ENCODE measurements at regions not wholly inside any gene's neighbourhood (a gene's known extent, or its start where the extent isn't known, plus 50 kb on each side); places are given as distances from the start of the nearest gene placed in this dataset.
"Not testable (repeated sequence)": the region's sequence is repeated elsewhere in the genome, so short reads cannot be mapped to it uniquely, and the experiment has no call there.

DNA sequence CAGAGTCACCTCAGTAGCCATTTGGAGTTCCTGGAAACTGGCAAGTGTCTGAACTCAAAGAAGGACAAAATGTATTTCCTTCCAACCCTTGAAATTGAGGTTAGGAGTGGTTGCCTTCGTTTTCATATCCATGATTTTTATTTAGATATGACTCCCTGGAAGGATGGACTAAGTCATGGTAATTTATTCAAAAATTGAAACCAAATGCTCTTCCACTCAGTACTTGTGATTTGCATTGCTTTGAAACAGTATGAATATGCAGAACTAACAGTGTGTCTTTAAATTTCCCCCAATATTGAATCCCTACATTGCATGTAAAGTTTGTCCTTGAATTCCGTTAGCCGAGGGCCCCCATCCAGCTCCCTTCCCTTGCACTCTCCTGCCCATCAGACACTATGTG, 112.1 kb upstream of the DNAH14 start:
- no peak overlapping the region for H3K4me2 ChIP-seq
- no peak overlapping the region for H3K4me3 ChIP-seq (IDR thresholded peaks at IDR 0.05; ENCODE audit: insufficient read depth, low read depth, low read length)
- no peaks in the 10 kb centered on the region for H3K79me2 ChIP-seq (ENCODE audit: insufficient read depth, low read depth)
- no peak for TF ChIP-seq CTCF (conservative IDR thresholded peaks at IDR 0.05; ENCODE audit: low read depth, low read length)
- H2AFZ ChIP-seq (ENCODE audit: low read depth), result no peak overlapping the region
- no peaks in the 10 kb centered on the region for H3K4me1 ChIP-seq (ENCODE audit: low read depth, poor library complexity, severe bottlenecking)
- H3K36me3 ChIP-seq (ENCODE audit: insufficient read depth), result no peaks in the 10 kb centered on the region
- no peaks in the 10 kb centered on the region for H4K20me1 ChIP-seq (ENCODE audit: insufficient read depth)
- H3K27ac ChIP-seq, result no peak overlapping the region
- no peak overlapping the region for H3K9ac ChIP-seq
- no peaks in the 10 kb centered on the region for H3K27me3 ChIP-seq (ENCODE audit: insufficient read depth, low read depth)

GRCh38 chr1:224819861-224820260, 109.6 kb upstream of the DNAH14 start:
- H3K9ac ChIP-seq, result no peak overlapping the region
- no peaks in the 10 kb centered on the region for H3K4me1 ChIP-seq (ENCODE audit: low read depth, poor library complexity, severe bottlenecking)
- no peaks in the 10 kb centered on the region for H3K27me3 ChIP-seq (ENCODE audit: insufficient read depth, low read depth)
- H4K20me1 ChIP-seq (ENCODE audit: insufficient read depth), result no peaks in the 10 kb centered on the region
- no peaks in the 10 kb centered on the region for H3K79me2 ChIP-seq (ENCODE audit: insufficient read depth, low read depth)
- H3K4me3 ChIP-seq (IDR thresholded peaks at IDR 0.05; ENCODE audit: insufficient read depth, low read depth, low read length), result no peak overlapping the region
- H3K27ac ChIP-seq, result no peak overlapping the region
- H3K36me3 ChIP-seq (ENCODE audit: insufficient read depth), result no peaks in the 10 kb centered on the region
- no peak for TF ChIP-seq CTCF (conservative IDR thresholded peaks at IDR 0.05; ENCODE audit: low read depth, low read length)
- no peak overlapping the region for H2AFZ ChIP-seq (ENCODE audit: low read depth)
- no peak overlapping the region for H3K4me2 ChIP-seq

GRCh38 chr1:224820341-224820740, 109.1 kb upstream of the DNAH14 start:
- H2AFZ ChIP-seq (ENCODE audit: low read depth), result no peak overlapping the region
- TF ChIP-seq CTCF (conservative IDR thresholded peaks at IDR 0.05; ENCODE audit: low read depth, low read length), result no peak
- H3K4me2 ChIP-seq, result no peak overlapping the region
- no peaks in the 10 kb centered on the region for H3K36me3 ChIP-seq (ENCODE audit: insufficient read depth)
- no peak overlapping the region for H3K4me3 ChIP-seq (IDR thresholded peaks at IDR 0.05; ENCODE audit: insufficient read depth, low read depth, low read length)
- no peak overlapping the region for H3K27ac ChIP-seq
- no peak overlapping the region for H3K9ac ChIP-seq
- H4K20me1 ChIP-seq (ENCODE audit: insufficient read depth), result no peaks in the 10 kb centered on the region
- H3K79me2 ChIP-seq (ENCODE audit: insufficient read depth, low read depth), result no peaks in the 10 kb centered on the region
- H3K4me1 ChIP-seq (ENCODE audit: low read depth, poor library complexity, severe bottlenecking), result no peaks in the 10 kb centered on the region
- H3K27me3 ChIP-seq (ENCODE audit: insufficient read depth, low read depth), result no peaks in the 10 kb centered on the region

DNA sequence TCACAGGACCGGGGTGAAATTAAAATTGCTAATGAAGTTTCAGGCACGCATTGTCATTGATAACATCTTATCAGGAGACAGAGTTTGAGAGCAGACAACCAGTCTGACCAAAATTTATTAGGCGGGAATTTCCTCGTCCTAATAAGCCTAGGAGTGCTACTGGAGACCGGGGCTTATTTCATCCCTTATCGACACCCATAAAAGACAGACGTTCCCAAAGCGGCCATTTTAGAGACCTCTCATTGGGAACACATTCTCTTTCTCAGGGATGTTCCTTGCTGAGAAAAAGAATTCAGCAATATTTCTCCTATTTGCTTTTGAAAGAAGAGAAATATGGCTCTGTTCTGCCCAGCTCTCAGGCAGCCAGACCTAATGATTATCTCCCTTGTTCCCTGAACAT, 107.7 kb upstream of the DNAH14 start:
- H2AFZ ChIP-seq (ENCODE audit: low read depth); H3K36me3 ChIP-seq (ENCODE audit: insufficient read depth); H3K9ac ChIP-seq; H3K27ac ChIP-seq; H3K4me3 ChIP-seq (IDR thresholded peaks at IDR 0.05; ENCODE audit: insufficient read depth, low read depth, low read length); H3K4me2 ChIP-seq; H3K27me3 ChIP-seq (ENCODE audit: insufficient read depth, low read depth); H3K79me2 ChIP-seq (ENCODE audit: insufficient read depth, low read depth); H4K20me1 ChIP-seq (ENCODE audit: insufficient read depth); H3K4me1 ChIP-seq (ENCODE audit: low read depth, poor library complexity, severe bottlenecking): not testable (repeated sequence)

DNA sequence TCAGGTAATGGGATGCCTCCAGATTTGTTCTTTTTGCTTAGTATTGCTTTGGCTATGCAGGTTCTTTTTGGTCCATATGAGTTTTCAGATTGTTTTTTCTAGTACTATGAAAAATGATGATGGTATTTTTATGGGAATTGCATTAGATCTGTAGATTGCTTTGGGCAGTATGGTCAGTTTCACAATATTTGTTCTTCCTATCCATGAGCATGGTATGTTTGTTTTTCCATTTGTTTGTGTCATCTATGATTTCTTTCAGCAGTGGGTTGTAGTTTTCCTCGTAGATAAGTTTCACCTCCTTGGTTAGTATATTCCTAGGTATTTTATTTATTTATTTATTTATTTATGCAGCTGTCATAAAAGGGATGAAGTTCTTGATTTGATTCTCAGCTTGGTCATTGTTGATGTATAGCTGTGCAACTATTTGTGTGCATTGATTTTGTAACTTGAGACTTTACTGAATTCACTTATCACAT, 103.9 kb upstream of the DNAH14 start:
- Histone ChIP-seq H3K36me3 (ENCODE audit: insufficient read depth) (no peaks in the 10 kb centered on the region), H3K4me3 (IDR thresholded peaks at IDR 0.05; ENCODE audit: insufficient read depth, low read depth, low read length) (no peak overlapping the region), H3K4me1 (ENCODE audit: low read depth, poor library complexity, severe bottlenecking) (no peaks in the 10 kb centered on the region), H3K4me2 (no peak overlapping the region), H3K9ac (no peak overlapping the region), H3K27me3 (ENCODE audit: insufficient read depth, low read depth) (no peaks in the 10 kb centered on the region), H3K27ac (no peak overlapping the region), H4K20me1 (ENCODE audit: insufficient read depth) (no peaks in the 10 kb centered on the region), H3K79me2 (ENCODE audit: insufficient read depth, low read depth) (no peaks in the 10 kb centered on the region), H2AFZ (ENCODE audit: low read depth) (no peak overlapping the region)
- TF ChIP-seq CTCF (conservative IDR thresholded peaks at IDR 0.05; ENCODE audit: low read depth, low read length), result no peak
